ENCODE measurements at regions not wholly inside any gene's neighbourhood (a gene's known extent, or its start where the extent isn't known, plus 50 kb on each side); places are given as distances from the start of the nearest gene placed in this dataset.

DNA sequence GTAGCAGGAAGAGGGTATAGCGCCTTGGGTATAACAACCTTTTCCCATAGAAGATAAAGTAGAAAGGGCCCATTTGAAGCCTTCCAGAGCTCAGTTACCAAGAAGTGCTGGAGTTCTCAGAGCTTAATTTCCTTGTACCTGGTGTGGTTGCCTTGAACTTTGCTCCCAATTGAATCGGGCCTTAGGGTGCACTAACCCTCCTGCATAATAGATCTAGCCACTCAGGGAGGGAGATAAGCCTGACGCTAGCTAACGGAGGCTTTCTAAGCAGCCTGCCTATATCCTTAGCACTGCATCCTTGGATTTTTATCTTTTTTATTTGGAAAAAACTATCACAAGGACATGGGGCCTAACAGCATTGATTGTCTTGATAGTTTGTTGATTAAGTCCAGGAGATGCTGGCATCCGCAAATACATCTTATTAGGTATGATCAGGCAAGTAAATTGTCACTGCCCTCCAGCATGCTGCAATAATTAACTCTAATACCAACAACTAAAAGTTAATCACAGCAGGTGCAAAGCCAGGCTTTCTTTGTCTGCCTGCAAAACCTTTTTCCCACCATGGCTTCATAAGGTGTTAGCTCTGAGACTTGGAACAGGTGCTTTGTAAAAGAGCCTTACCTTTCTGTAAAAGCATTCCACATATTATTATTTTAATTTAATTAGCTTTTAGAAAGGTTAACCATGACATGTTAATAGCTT lies 199.4 kb downstream of the SREK1 start:
- no peak overlapping the region for H3T11ph ChIP-seq (ENCODE audit: low read length)
- no CpG with 5 or more reads among the region's 5 CpGs for WGBS (ENCODE audit: extremely low coverage, insufficient read length, low lambda C conversion rate)
- no peak overlapping the region for H3K23ac ChIP-seq (ENCODE audit: insufficient read length, low read depth, low read length)
- H2BK15ac ChIP-seq (ENCODE audit: low read depth, low read length) = no peak overlapping the region
- H3K79me2 ChIP-seq (ENCODE audit: insufficient read depth, low read length) = no peaks in the 10 kb centered on the region
- H3K27ac Mint-ChIP-seq = no peak overlapping the region
- no peaks in the 10 kb centered on the region for H3K27me3 ChIP-seq (ENCODE audit: insufficient read depth, low read length)
- no peak overlapping the region for H3K56ac ChIP-seq (ENCODE audit: insufficient read length, low read depth, low read length)
- H3K9me3 ChIP-seq (ENCODE audit: control insufficient read depth, low read depth, low read length) = no peaks in the 10 kb centered on the region
- no peak overlapping the region for H3K14ac ChIP-seq (ENCODE audit: insufficient read depth, low read length)
- no peak overlapping the region for H2AK5ac ChIP-seq (ENCODE audit: insufficient read length, low read length)
- no peak overlapping the region for H3K4me2 ChIP-seq (ENCODE audit: insufficient read depth, insufficient read length, low read length)
- H2BK120ac ChIP-seq (ENCODE audit: low read depth, low read length, poor library complexity, severe bottlenecking) = no peak overlapping the region
- H2BK12ac ChIP-seq (ENCODE audit: insufficient read length, low read depth, low read length) = no peak overlapping the region
- no peak overlapping the region for H2BK20ac ChIP-seq (ENCODE audit: low read depth, low read length, poor library complexity, severe bottlenecking)
- no peak overlapping the region for H4K91ac ChIP-seq (ENCODE audit: insufficient read length, low read depth, low read length)
- H3K23me2 ChIP-seq (ENCODE audit: insufficient read length, low read depth, low read length, poor library complexity, severe bottlenecking) = no peaks in the 10 kb centered on the region
- H2BK5ac ChIP-seq (ENCODE audit: insufficient read length, low read length) = no peak overlapping the region
- H3K9me3 Mint-ChIP-seq = peaks cover 0 to 3% of the 10 kb centered on the region in 2 experiments; a peak in 2 of 5 replicates
- no peak overlapping the region for H3K27ac ChIP-seq (ENCODE audit: insufficient read length, low read depth, low read length)
- H3K4me3 Mint-ChIP-seq = no peak overlapping the region; a peak in 1 of 5 replicates
- no peak overlapping the region for H3K4ac ChIP-seq (ENCODE audit: low read depth, low read length)
- no peak overlapping the region for H4K8ac ChIP-seq (replicated peaks; ENCODE audit: insufficient read length, low read depth, low read length)
- H3K4me1 Mint-ChIP-seq = peaks cover 4 to 9% of the 10 kb centered on the region in 2 experiments; a peak in 3 of 4 replicates
- H3K4me1 ChIP-seq (ENCODE audit: insufficient read depth, low read length) = no peaks in the 10 kb centered on the region
- no peaks in the 10 kb centered on the region; the same call in 1 of the 2 replicates for H3K27me3 Mint-ChIP-seq (ENCODE audit: low read depth)
- no peak overlapping the region for H3K18ac ChIP-seq (ENCODE audit: insufficient read length, low read depth, low read length)
- DNase-seq = no peak
- no peak overlapping the region for H4K5ac ChIP-seq (ENCODE audit: insufficient read length, low read depth, low read length)
- H4K20me1 ChIP-seq (ENCODE audit: control insufficient read depth, insufficient read depth, insufficient read length) = no peaks in the 10 kb centered on the region
- no peaks in the 10 kb centered on the region for H3K79me1 ChIP-seq (ENCODE audit: insufficient read depth, low read depth, low read length, poor library complexity, severe bottlenecking)
- TF ChIP-seq, protein P1, sequence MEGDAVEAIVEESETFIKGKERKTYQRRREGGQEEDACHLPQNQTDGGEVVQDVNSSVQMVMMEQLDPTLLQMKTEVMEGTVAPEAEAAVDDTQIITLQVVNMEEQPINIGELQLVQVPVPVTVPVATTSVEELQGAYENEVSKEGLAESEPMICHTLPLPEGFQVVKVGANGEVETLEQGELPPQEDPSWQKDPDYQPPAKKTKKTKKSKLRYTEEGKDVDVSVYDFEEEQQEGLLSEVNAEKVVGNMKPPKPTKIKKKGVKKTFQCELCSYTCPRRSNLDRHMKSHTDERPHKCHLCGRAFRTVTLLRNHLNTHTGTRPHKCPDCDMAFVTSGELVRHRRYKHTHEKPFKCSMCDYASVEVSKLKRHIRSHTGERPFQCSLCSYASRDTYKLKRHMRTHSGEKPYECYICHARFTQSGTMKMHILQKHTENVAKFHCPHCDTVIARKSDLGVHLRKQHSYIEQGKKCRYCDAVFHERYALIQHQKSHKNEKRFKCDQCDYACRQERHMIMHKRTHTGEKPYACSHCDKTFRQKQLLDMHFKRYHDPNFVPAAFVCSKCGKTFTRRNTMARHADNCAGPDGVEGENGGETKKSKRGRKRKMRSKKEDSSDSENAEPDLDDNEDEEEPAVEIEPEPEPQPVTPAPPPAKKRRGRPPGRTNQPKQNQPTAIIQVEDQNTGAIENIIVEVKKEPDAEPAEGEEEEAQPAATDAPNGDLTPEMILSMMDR (conservative IDR thresholded peaks at IDR 0.05) = no peak
- H3K36me3 Mint-ChIP-seq (ENCODE audit: insufficient read depth in 1 of 3, low read depth in 3 of 3) = peaks cover 0 to 4% (median 0%) of the 10 kb centered on the region in 3 experiments; a peak in 1 of 7 replicates
- H2AFZ ChIP-seq (ENCODE audit: low read length) = no peak overlapping the region
- H3K9ac ChIP-seq (ENCODE audit: extremely low read depth, insufficient read length, low read length) = no peak overlapping the region

Data from H9 (cell line).